Astrocyte of the spinal cord (primary cell): ENCODE measurements at regions not wholly inside any gene's neighbourhood (a gene's known extent, or its start where the extent isn't known, plus 50 kb on each side); places are given as distances from the start of the nearest gene placed in this dataset.
A peak's percentile ranks its signal among the peaks of the same experiment; 100 is the strongest.

ENCODE experiments used
- DNase-seq: peaks from one replicate; pipeline ENCODE4 v3.0.0; 2011; ENCODE audit warnings: low read depth, low spot score
- H3K4me3 ChIP-seq: 2 replicates; pipeline ENCODE4 v1.5.1; 2011; ENCODE audit warnings: low read depth, mild to moderate bottlenecking, low read length, moderate library complexity
- CTCF ChIP-seq: IDR thresholded peaks from 2 replicates; pipeline ENCODE4 v1.5.1; 2012; ENCODE audit warnings: low read depth, mild to moderate bottlenecking, low read length, inconsistent platforms
- in situ Hi-C: cut with HindIII; loops from 2 replicates; pipeline ENCODE4 v1.10.0; 2017; ENCODE audit warnings: low sequenced_read_pairs

DNA sequence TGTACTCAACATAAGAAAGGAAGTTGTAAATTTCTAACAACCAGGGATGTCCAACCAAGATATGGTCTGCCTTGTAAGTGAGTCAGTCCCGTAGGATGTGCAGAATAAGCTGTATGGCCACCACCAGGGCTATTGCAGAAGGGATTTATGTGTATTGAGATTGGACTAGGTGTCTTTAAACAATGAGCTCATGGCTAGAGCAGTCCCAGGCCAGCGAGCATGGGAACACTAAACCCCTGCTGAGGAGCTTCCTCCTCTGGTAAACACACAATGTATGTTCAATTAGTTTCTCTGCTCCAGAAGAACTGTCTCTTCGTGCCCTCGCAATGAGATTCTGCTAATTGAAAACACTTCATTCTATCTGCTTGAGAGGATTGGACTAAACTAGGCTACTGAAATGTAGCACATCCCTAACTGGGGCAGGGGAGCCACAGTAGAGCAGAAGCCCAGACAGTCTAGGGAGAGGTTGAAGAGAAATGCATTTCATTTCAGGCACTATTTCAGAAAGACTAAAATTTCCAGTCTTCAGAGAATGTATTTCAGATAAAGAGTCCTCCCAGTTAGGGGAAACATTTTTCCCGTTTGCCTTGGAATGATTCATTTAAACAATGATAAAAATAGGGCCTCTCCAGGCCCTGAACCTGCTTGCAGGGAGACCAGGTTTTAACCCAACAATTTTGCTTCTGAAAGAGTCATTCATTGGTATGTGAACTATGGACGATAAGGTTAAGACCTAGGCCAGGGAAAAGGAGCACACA lies 154.7 kb downstream of the FAM114A2 start:
- DNase-seq = peak; percentile 59
- no peak overlapping the region for H3K4me3 ChIP-seq
- in situ Hi-C loops = no loop called here
- no peak for TF ChIP-seq CTCF

DNA sequence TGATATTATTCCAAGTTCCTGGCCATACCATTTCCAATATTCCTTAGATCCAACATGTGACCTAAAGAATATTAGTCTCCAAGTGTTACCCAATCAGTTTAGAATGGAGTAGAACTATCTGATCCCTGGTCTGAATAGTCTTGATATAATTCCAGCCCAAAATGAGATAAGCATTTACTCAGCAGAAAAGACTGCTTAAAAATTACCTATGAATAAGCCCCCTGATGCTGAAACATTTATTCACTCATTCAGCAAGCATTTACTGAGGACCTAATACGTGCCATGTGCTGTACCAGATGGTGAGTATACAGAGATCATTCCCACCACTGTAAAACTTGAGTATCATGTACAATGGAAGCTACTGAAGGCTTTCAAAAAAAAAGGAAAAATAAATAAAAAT lies 157.0 kb downstream of the FAM114A2 start:
- DNase-seq = no peak
- in situ Hi-C loops = no loop called here
- H3K4me3 ChIP-seq = no peak overlapping the region
- no peak for TF ChIP-seq CTCF

DNA sequence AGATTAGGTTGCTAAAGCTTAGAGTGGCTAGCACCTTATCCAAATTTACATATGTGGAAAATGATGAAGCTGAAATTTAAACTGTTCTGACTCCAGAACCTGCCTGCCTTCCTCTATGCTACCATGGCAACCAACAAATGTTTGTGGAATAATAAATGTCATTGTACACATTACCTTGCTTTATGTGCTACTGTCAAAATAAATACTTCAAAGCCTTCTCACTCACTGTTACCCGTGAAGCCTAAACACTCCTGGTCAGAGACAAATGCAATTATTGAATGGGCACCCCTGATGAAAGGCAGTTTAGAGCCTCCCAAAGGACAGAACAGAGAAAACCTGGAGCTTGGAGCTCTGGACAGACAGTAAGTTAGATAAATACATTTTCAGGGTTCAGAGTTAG lies 158.6 kb downstream of the FAM114A2 start:
- in situ Hi-C loops = no loop called here
- no peak for TF ChIP-seq CTCF
- no peak for DNase-seq
- H3K4me3 ChIP-seq = no peak overlapping the region

- no peak overlapping the region for H3K4me3 ChIP-seq
- TF ChIP-seq CTCF = no peak
- DNase-seq = no peak
- in situ Hi-C loops = no loop called here
Measured at GRCh38 chr5:153879596-153879995, 159.1 kb downstream of the FAM114A2 start.

- H3K4me3 ChIP-seq = no peak overlapping the region
- DNase-seq = no peak
- in situ Hi-C loops = no loop called here
- no peak for TF ChIP-seq CTCF
Measured at GRCh38 chr5:153866176-153866575, 172.5 kb downstream of the FAM114A2 start.

- H3K4me3 ChIP-seq = no peak overlapping the region
- no peak for DNase-seq
- in situ Hi-C loops = no loop called here
- no peak for TF ChIP-seq CTCF
Measured at GRCh38 chr5:153865016-153865415, 173.7 kb downstream of the FAM114A2 start.
